ENCODE measurements at regions not wholly inside any gene's neighbourhood (a gene's known extent, or its start where the extent isn't known, plus 50 kb on each side); places are given as distances from the start of the nearest gene placed in this dataset.
A peak's percentile ranks its signal among the peaks of the same experiment; 100 is the strongest.
"Not testable (repeated sequence)": the region's sequence is repeated elsewhere in the genome, so short reads cannot be mapped to it uniquely, and the experiment has no call there.

DNA sequence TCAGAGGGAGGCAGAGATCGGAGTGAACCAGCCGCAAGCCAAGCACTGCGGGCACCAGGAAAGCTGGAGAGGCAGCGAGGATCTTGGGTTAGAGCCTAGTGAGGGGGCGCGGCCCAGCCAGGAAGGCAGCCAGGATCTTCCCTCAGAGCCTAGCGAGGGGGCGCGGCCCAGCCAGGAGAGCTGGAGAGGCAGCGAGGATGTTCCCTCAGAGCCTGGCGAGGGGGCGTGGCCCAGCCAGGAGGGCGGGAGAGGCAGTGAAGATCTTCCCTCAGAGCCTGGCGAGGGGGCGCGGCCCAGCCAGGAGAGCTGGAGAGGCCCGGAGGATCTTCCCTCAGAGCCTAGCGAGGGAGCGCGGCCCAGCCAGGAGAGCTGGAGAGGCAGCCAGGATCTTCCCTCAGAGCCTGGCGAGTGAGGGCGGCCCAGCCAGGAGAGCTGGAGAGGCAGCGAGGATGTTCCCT is 62.7 kb upstream of the TMEM18 start:
- not testable (repeated sequence) for H3K9me3 Mint-ChIP-seq, H3K27ac Mint-ChIP-seq, H3K4me1 Mint-ChIP-seq, H3K36me3 Mint-ChIP-seq
- peak overlapping the region; percentile 35 to 89 (median 80) for H3K4me3 Mint-ChIP-seq
- peaks cover 27% of the 10 kb centered on the region for H3K27me3 Mint-ChIP-seq

DNA sequence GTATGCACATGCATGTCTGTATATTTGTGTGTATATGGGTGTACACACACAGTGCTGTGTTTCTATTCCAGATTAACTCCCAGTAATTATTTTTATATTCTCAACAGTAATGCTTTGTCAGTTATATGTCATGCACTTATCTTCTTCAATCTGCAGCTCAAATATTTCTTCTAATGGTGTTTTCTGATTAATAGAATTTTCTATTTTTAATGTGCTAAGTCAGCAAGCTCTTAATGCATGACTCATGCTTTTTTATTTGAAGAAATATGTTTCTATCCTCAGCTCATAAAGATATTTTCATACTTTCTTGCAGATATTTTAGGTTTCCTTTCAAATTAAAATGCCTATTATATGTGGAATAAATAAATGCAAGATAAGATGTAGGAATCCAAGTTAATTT is 59.7 kb upstream of the TMEM18 start:
- Mint-ChIP-seq H3K4me1 (peaks cover 5 to 9% (median 6%) of the 10 kb centered on the region in 3 donors), H3K27me3 (peaks cover 24% of the 10 kb centered on the region), H3K27ac (no peak overlapping the region), H3K36me3 (no peaks in the 10 kb centered on the region), H3K4me3 (no peak overlapping the region), H3K9me3 (no peaks in the 10 kb centered on the region)

DNA sequence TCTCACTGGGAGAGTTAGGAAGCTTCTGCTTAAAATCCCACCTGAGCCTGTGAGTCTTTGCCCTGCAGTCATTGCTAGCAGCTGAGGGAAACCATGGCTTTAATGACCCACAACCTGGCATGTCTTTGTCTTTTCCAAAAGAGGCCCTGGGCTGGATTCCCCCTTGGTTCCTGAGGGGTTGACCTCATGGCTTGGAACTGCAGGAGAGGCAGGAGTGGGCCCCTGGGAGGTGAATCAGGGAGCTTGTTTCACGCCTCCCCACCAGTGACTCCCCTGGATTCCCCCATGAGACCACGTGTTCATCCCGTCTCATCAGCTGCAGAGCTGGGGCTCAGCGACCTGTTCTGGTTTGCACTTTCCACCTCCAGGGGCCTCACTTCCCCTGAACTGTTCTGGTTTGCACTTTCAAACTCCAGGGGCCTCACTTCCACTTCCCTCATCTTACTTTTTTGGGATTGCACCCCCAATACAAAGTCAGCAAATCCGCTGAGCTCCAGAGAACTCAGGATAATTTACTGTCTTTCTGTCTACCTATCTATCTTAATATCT is 58.5 kb upstream of the TMEM18 start:
- Mint-ChIP-seq H3K4me1 (peaks cover 4 to 7% (median 5%) of the 10 kb centered on the region in 3 donors), H3K4me3 (no peak overlapping the region), H3K27ac (no peak overlapping the region), H3K36me3 (no peaks in the 10 kb centered on the region), H3K9me3 (no peaks in the 10 kb centered on the region), H3K27me3 (peaks cover 13% of the 10 kb centered on the region)

DNA sequence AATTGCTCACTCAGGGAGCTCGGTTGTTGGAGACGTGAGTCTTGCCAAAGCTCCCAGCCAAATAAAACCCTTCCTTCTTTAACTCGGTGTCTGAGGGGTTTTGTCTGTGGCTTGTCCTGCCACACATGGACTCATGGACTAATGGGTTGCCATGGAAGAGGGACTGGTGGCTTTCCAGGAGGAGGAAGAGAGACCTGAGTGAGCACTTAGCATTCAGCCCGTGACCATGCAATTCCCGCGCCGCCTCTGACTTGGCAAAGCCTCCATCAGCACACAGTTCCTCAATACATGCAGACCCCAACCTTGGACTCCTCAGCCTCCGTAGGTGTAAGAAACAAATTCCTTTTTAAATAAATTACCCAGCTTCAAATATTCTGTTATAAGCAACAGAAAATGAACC is 57.3 kb upstream of the TMEM18 start:
- no peak overlapping the region for H3K27ac Mint-ChIP-seq
- H3K27me3 Mint-ChIP-seq = peaks cover 5% of the 10 kb centered on the region
- H3K9me3 Mint-ChIP-seq = no peaks in the 10 kb centered on the region
- H3K36me3 Mint-ChIP-seq = no peaks in the 10 kb centered on the region
- H3K4me3 Mint-ChIP-seq = no peak overlapping the region
- H3K4me1 Mint-ChIP-seq = peaks cover 1 to 6% (median 2%) of the 10 kb centered on the region in 3 donors

DNA sequence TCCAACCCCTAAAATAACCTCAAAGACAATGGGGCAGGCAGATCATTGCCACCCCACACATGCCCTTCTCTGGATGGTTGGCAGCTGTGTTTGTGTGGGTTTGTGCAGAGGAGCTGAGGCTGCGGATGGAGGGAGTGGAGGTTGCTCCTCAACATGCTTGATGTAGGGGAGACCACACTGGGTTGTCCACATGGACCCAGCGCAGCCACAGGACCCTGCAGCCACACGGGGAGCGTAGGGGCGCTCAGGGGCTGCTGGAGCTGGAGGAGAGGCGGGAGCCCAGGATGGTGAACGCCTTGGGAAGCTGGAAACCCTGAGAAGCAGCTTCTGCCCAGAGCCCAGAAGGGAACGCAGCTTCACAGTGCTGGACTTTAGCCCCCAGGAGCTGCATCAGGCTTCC is 56.3 kb upstream of the TMEM18 start:
- Mint-ChIP-seq H3K4me1 (peaks cover 0 to 3% (median 0%) of the 10 kb centered on the region in 3 donors), H3K36me3 (no peaks in the 10 kb centered on the region), H3K4me3 (no peak overlapping the region), H3K27me3 (peaks cover 6% of the 10 kb centered on the region), H3K27ac (no peak overlapping the region), H3K9me3 (no peaks in the 10 kb centered on the region)

DNA sequence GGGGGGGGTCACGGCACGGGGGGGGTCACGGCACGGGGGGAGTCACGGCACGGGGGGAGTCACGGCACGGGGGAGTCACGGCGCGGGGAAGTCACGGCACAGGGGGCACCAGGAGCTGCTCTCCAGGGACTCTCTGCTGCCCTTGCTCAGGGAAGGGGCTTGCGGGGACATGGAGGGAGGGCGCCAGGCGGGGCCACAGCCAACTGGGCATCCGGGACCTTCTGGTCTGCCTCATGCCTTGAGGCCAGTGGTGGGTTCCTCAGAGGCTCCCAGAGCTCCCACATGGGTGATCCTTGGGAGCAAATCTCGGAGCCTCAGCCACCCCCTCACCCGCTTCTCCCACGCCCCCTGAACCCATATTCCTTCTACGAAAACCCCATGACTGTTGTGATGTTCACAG is 55.8 kb upstream of the TMEM18 start:
- Mint-ChIP-seq H3K4me3 (no peak overlapping the region), H3K27me3 (peaks cover 6% of the 10 kb centered on the region), H3K4me1 (peaks cover 0 to 3% (median 0%) of the 10 kb centered on the region in 3 donors), H3K36me3 (no peaks in the 10 kb centered on the region), H3K9me3 (no peaks in the 10 kb centered on the region), H3K27ac (no peak overlapping the region)

DNA sequence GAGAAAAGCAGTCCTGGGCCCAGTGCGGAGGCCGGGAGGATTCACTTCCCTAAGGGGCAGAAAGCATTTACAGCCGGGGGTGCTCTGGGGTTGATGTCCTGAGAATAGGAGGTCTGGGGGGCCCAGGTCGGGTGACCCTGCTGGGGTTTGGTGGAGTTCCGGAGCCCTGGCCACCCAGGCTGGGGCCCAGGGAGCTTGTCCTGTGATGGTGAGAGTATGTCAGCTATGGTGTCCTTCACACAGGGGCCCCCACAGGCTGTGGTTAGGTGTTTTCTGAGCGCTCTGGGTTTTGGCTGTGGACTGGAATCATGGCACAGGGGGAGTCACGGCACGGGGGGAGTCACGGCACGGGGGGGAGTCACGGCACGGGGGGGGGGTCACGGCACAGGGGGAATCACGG is 54.5 kb upstream of the TMEM18 start:
- H3K4me1 Mint-ChIP-seq = peaks cover 5 to 8% (median 7%) of the 10 kb centered on the region in 3 donors
- H3K36me3 Mint-ChIP-seq = no peaks in the 10 kb centered on the region
- no peak overlapping the region for H3K4me3 Mint-ChIP-seq
- no peak overlapping the region for H3K27ac Mint-ChIP-seq
- no peaks in the 10 kb centered on the region for H3K9me3 Mint-ChIP-seq
- H3K27me3 Mint-ChIP-seq = peaks cover 6% of the 10 kb centered on the region

DNA sequence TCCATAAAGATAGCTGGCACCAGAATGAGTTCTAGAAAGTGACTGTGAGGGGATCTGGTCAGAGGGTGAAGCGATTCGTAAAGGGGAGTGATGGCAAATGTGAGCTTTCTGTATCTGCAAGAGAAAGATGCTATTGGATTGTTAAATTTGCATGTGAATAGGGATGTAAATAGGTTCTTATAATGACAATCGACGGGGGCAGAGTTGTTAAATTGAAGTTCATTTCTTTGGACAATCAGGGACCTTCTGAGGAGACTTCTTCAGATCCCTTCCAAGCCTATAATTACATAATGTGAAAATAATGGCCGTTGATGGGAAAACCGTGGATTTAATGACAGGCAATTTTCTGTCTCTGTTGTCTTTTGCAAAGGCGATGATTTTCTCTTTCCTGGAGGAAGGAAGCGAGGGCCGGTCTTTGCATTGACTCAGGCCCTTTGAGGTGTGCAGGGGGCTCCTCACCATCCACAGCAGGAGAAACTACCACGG is 52.2 kb upstream of the TMEM18 start:
- Mint-ChIP-seq H3K9me3 (peaks cover 0 to 1% (median 0%) of the 10 kb centered on the region in 3 donors), H3K27ac (no peak overlapping the region), H3K27me3 (peaks cover 11% of the 10 kb centered on the region)

DNA sequence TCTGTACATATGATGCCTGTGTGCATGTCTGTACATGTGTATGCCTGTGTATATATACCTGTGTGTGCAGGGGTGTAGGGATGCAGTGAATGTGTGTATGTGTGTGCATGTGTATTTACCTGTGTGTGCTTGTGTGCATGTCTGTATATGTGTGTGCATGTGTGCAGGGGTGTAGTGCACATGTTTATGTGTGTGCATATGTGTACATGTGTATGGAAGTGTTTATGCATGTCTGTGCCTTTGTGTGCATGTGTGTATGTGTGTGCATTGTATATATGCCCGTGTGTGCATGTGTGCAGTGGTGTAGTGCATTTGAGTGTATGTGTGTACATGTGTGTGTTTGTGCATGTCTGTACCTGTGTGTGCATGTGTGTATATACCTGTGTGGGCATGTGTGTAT is 51.0 kb upstream of the TMEM18 start:
- H3K4me3 Mint-ChIP-seq = no peak overlapping the region
- H3K4me1 Mint-ChIP-seq = peaks cover 7 to 8% (median 8%) of the 10 kb centered on the region in 3 donors
- H3K27me3 Mint-ChIP-seq = peaks cover 18% of the 10 kb centered on the region
- H3K36me3 Mint-ChIP-seq = no peaks in the 10 kb centered on the region
- no peak overlapping the region for H3K27ac Mint-ChIP-seq
- H3K9me3 Mint-ChIP-seq = peaks cover 0 to 3% (median 0%) of the 10 kb centered on the region in 3 donors

More for the DNA sequence above, 52.2 kb upstream of the TMEM18 start:
- Mint-ChIP-seq H3K4me3 (no peak overlapping the region), H3K4me1 (peaks cover 7 to 8% (median 8%) of the 10 kb centered on the region in 3 donors), H3K36me3 (no peaks in the 10 kb centered on the region)

DNA sequence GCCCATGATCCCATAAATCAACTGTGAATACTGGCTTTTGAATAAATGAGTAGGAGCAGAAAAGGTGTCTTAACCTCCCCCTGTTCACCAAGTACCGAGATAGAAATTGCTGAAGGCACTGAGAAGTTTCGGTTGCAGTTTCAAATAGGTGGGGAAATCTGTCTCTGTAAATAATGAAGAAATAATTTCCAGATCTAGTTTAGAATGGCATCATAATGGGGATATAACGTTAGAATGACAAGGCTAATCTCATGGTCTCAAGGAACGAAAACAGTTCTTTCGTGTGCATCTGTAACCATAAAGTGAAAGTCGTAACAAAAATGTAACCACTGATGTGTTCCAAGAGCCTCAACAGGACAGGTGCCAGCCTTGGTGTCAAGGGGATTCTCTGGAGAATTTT is 49.9 kb upstream of the TMEM18 start:
- Mint-ChIP-seq H3K36me3 (no peaks in the 10 kb centered on the region), H3K27me3 (peaks cover 20% of the 10 kb centered on the region), H3K4me1 (peaks cover 7 to 8% (median 8%) of the 10 kb centered on the region in 3 donors), H3K27ac (no peak overlapping the region), H3K9me3 (peaks cover 0 to 3% (median 0%) of the 10 kb centered on the region in 3 donors), H3K4me3 (peak overlapping the region in 1 of 4 donors; percentile 1)
